IMR-90 (cell line): ENCODE measurements at regions not wholly inside any gene's neighbourhood (a gene's known extent, or its start where the extent isn't known, plus 50 kb on each side); places are given as distances from the start of the nearest gene placed in this dataset.

ENCODE experiments used
- CHD1 ChIP-seq: IDR thresholded peaks from 2 replicates; pipeline ENCODE4 v1.6.1; 2012; ENCODE audit warnings: low read depth, low read length, improper control_type of control experiment
- CTCF ChIP-seq: conservative IDR thresholded peaks from 2 replicates; pipeline ENCODE4 v1.5.1; 2012; ENCODE audit warnings: mild to moderate bottlenecking, low read depth, low read length, improper control_type of control experiment
- FOS ChIP-seq: fragments of 150-350 bp; IDR thresholded peaks from 2 replicates; pipeline ENCODE4 v1.6.1; 2016; ENCODE audit warnings: low read depth, low read length
- MAZ ChIP-seq: IDR thresholded peaks from 2 replicates; pipeline ENCODE4 v1.6.1; 2012; ENCODE audit warnings: low read depth, mild to moderate bottlenecking, low read length, improper control_type of control experiment, moderate library complexity, borderline replicate concordance
- POLR2A ChIP-seq: IDR thresholded peaks from 2 replicates; pipeline ENCODE4 v1.6.1; 2012; ENCODE audit warnings: mild to moderate bottlenecking, low read depth, low read length

- TF ChIP-seq POLR2A: no peak
- TF ChIP-seq CTCF: no peak
- TF ChIP-seq CHD1: no peak
- TF ChIP-seq FOS: no peak
- no peak for TF ChIP-seq MAZ
Observed at GRCh38 chr2:54063967-54064535, 51.4 kb upstream of the ACYP2 start.
